ENCODE measurements at regions not wholly inside any gene's neighbourhood (a gene's known extent, or its start where the extent isn't known, plus 50 kb on each side); places are given as distances from the start of the nearest gene placed in this dataset.

GRCh38 chr2:160783474-160783873 is 289.9 kb upstream of the RBMS1 start:
- no peaks in the 10 kb centered on the region for H3K4me1 ChIP-seq (ENCODE audit: control insufficient read depth in 2 of 2, insufficient read depth in 2 of 2, low read length in 2 of 2)
- H3K9me3 ChIP-seq (ENCODE audit: control extremely low read depth in 1 of 3, control insufficient read depth in 2 of 3, insufficient read depth in 1 of 3, low read length in 2 of 3), result peaks cover 0 to 1% (median 0%) of the 10 kb centered on the region in 3 donors
- CTCF ChIA-PET, result no interaction called here
- peaks cover 3% of the 10 kb centered on the region for H3K27me3 Mint-ChIP-seq
- H3K9me3 Mint-ChIP-seq (ENCODE audit: insufficient read depth), result peaks cover 2% of the 10 kb centered on the region
- no peak overlapping the region for H3K4me3 Mint-ChIP-seq
- ATAC-seq (ENCODE audit: low read depth) (no peak), DNase-seq (no peak)
- no peaks in the 10 kb centered on the region for H3K79me2 ChIP-seq (ENCODE audit: control insufficient read depth, insufficient read depth, low read length)
- no peak overlapping the region for H3K27ac ChIP-seq (ENCODE audit: low read length in 2 of 2)
- H3K4me1 Mint-ChIP-seq, result no peaks in the 10 kb centered on the region
- intact Hi-C loops (cut with micrococcal nuclease), result no loop called here
- no peaks in the 10 kb centered on the region for H3K27me3 ChIP-seq (replicated peaks in 1 of 4; ENCODE audit: control extremely low read depth in 1 of 4, control insufficient read depth in 3 of 4, insufficient read depth in 4 of 4, low read length in 3 of 4)
- H4K20me1 ChIP-seq (ENCODE audit: control insufficient read depth, insufficient read depth, low read length, poor library complexity, severe bottlenecking), result no peaks in the 10 kb centered on the region
- H3K4me3 ChIP-seq (ENCODE audit: control extremely low read depth in 1 of 5, extremely low read depth in 1 of 5, insufficient read depth in 1 of 5, low read depth in 2 of 5, low read length in 4 of 5), result no peak overlapping the region
- no peak overlapping the region for H2AFZ ChIP-seq (ENCODE audit: insufficient read depth, low read depth, low read length, poor library complexity, severe bottlenecking)
- H3K27ac Mint-ChIP-seq, result no peak overlapping the region
- H3K36me3 ChIP-seq (replicated peaks in 1 of 2; ENCODE audit: control extremely low read depth in 1 of 2, control insufficient read depth in 1 of 2, extremely low read depth in 1 of 2, insufficient read depth in 2 of 2, low read length in 1 of 2), result no peaks in the 10 kb centered on the region
- H3K9ac ChIP-seq (ENCODE audit: low read length), result no peak overlapping the region
- TF ChIP-seq EZH2 (IDR thresholded peaks at IDR 0.05; ENCODE audit: borderline replicate concordance, insufficient read depth, low read depth, low read length, poor library complexity, severe bottlenecking) (no peak), CTCF (IDR thresholded peaks at IDR 0.05) (no peak)
- H3K4me2 ChIP-seq (replicated peaks; ENCODE audit: low read depth, low read length, poor library complexity, severe bottlenecking), result no peak overlapping the region
- POLR2A ChIA-PET, result no interaction called here

- WGBS (ENCODE audit: insufficient coverage), result 40% methylated on average over 1 of the region's 3 CpGs
- H3K4me2 ChIP-seq (replicated peaks; ENCODE audit: low read depth, low read length, poor library complexity, severe bottlenecking), result no peak overlapping the region
- no peaks in the 10 kb centered on the region for H3K27me3 ChIP-seq (replicated peaks in 1 of 4; ENCODE audit: control extremely low read depth in 1 of 4, control insufficient read depth in 3 of 4, insufficient read depth in 4 of 4, low read length in 3 of 4)
- intact Hi-C loops (cut with micrococcal nuclease), result no loop called here
- no peaks in the 10 kb centered on the region for H3K79me2 ChIP-seq (ENCODE audit: control insufficient read depth, insufficient read depth, low read length)
- H3K36me3 ChIP-seq (replicated peaks in 1 of 2; ENCODE audit: control extremely low read depth in 1 of 2, control insufficient read depth in 1 of 2, extremely low read depth in 1 of 2, insufficient read depth in 2 of 2, low read length in 1 of 2), result no peaks in the 10 kb centered on the region
- H3K9me3 ChIP-seq (ENCODE audit: control extremely low read depth in 1 of 3, control insufficient read depth in 2 of 3, insufficient read depth in 1 of 3, low read length in 2 of 3), result peaks cover 0 to 1% (median 0%) of the 10 kb centered on the region in 3 donors
- H2AFZ ChIP-seq (ENCODE audit: insufficient read depth, low read depth, low read length, poor library complexity, severe bottlenecking), result no peak overlapping the region
- H3K4me1 Mint-ChIP-seq, result no peaks in the 10 kb centered on the region
- H3K4me3 ChIP-seq (ENCODE audit: control extremely low read depth in 1 of 5, extremely low read depth in 1 of 5, insufficient read depth in 1 of 5, low read depth in 2 of 5, low read length in 4 of 5), result no peak overlapping the region
- no peak overlapping the region for H3K27ac Mint-ChIP-seq
- DNase-seq, result no peak
- no peak overlapping the region for H3K27ac ChIP-seq (ENCODE audit: low read length in 2 of 2)
- peaks cover 3% of the 10 kb centered on the region for H3K27me3 Mint-ChIP-seq
- no peaks in the 10 kb centered on the region for H4K20me1 ChIP-seq (ENCODE audit: control insufficient read depth, insufficient read depth, low read length, poor library complexity, severe bottlenecking)
- H3K4me1 ChIP-seq (ENCODE audit: control insufficient read depth in 2 of 2, insufficient read depth in 2 of 2, low read length in 2 of 2), result no peaks in the 10 kb centered on the region
- TF ChIP-seq EZH2 (IDR thresholded peaks at IDR 0.05; ENCODE audit: borderline replicate concordance, insufficient read depth, low read depth, low read length, poor library complexity, severe bottlenecking) (no peak), CTCF (IDR thresholded peaks at IDR 0.05) (no peak)
- H3K9me3 Mint-ChIP-seq (ENCODE audit: insufficient read depth), result no peaks in the 10 kb centered on the region
- H3K9ac ChIP-seq (ENCODE audit: low read length), result no peak overlapping the region
- H3K4me3 Mint-ChIP-seq, result no peak overlapping the region
- no peak for ATAC-seq (ENCODE audit: low read depth)
- POLR2A ChIA-PET, result no interaction called here
- CTCF ChIA-PET, result no interaction called here
Measured at GRCh38 chr2:160784034-160784433, 290.4 kb upstream of the RBMS1 start.

Data from B cell (primary cell).